Right forelimb (tissue), 1 donor: ENCODE measurements at regions not wholly inside any gene's neighbourhood (a gene's known extent, or its start where the extent isn't known, plus 50 kb on each side); places are given as distances from the start of the nearest gene placed in this dataset.
"Not testable (repeated sequence)": the region's sequence is repeated elsewhere in the genome, so short reads cannot be mapped to it uniquely, and the experiment has no call there.

Experiments
- DNase-seq: peaks from one replicate; pipeline ENCODE4 v3.0.0-alpha.2; 2018

GRCh38 chr3:28575746-28576613 is 227.4 kb upstream of the AZI2 start:
- DNase-seq: peak; percentile 71

- no peak for DNase-seq
These were observed 228.1 kb upstream of the AZI2 start for GRCh38 chr3:28576614-28577200.

GRCh38 chr3:28577941-28578500 is 229.4 kb upstream of the AZI2 start:
- no peak for DNase-seq

GRCh38 chr3:28586325-28586724 is 237.7 kb upstream of the AZI2 start:
- DNase-seq: no peak

- DNase-seq: no peak
These were observed 239.1 kb upstream of the AZI2 start for GRCh38 chr3:28587723-28588122.

DNA sequence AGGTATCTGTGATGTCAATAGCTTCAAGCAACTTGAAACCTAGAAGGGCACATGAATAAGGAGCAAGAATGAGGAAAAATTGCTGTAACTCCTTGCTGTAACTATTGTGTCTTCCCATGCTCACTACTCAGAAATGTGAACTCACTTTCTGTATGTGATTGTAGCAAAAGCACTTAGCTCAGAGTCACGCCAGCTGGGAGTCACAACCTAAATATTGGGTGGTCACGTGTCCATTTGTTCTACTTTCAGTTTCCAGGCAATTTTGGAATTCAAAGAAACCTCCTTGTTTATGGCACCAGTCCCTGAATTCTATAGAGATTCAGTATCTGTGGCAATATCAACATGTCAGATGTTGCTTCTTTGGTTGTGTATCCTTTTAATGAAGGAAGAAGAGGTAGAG is 241.6 kb upstream of the AZI2 start:
- DNase-seq: no peak

DNA sequence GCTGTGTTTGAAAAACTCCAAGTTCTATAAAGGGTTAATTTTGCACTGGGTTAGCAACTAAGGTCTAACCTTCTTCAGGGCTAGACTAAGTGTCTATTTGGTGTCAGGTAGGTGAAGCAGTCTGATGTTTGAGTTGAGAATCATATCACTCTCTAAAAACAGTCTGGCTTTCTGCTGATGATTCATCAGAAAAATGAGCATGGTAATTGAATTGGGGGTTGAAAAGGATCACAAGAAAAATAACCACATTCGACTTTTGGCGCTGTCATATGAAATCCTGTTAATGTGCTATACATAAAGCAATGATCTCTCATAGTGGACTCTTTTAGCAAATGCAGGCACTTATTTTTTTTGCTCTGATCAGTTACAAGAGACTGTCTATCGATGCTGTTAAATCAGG is 242.2 kb upstream of the AZI2 start:
- DNase-seq: no peak

GRCh38 chr3:28595372-28595771 is 246.7 kb upstream of the AZI2 start:
- no peak for DNase-seq

DNA sequence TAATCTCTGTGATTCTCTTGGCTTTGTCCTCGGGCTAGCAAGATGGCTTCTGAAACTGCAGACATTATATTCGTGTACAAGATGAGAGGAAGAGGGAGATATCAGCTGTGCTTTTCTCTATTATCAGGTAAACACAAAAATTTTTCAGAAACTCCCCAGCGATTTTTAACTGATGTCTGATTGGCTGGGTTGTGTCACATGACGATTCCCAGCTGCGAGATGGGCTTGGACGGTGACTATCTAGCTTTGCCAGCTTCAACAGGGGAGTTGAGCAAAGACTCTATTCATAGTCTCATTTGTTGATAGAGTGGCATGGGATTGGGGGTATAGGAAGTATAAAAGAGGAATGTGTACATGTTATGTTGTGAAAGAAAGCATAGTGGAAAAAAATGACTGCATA is 248.8 kb upstream of the AZI2 start:
- no peak for DNase-seq

GRCh38 chr3:28598165-28598564 is 249.5 kb upstream of the AZI2 start:
- no peak for DNase-seq

- DNase-seq: no peak
These were observed 252.7 kb upstream of the AZI2 start for GRCh38 chr3:28601291-28601690.

GRCh38 chr3:28606283-28606682 is 257.7 kb upstream of the AZI2 start:
- DNase-seq: no peak

GRCh38 chr3:28612232-28612631 is 263.6 kb upstream of the AZI2 start:
- no peak for DNase-seq

GRCh38 chr3:28613511-28614106 is 265.0 kb upstream of the AZI2 start:
- DNase-seq: no peak

DNA sequence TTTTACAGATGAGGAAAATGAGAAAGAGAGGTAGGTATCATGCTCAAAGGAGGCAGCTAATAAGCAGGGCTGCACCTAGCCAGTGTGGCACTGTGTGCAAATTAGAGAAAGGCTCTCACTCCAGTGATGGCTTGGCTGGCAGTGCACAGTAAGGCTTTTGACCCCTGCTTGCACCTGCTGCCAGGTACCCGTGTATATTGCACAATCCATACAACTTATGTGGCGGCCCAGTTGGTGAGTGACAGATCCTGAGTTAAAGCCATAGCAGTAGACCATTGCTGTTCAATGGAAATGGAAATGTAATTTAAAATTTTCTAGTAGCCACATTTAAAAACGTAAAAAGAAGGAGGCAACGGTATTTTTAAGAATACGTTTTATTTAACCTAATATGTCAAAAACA is 266.4 kb upstream of the AZI2 start:
- no peak for DNase-seq

- DNase-seq: no peak
These were observed 267.3 kb upstream of the AZI2 start for GRCh38 chr3:28615971-28616370.

DNA sequence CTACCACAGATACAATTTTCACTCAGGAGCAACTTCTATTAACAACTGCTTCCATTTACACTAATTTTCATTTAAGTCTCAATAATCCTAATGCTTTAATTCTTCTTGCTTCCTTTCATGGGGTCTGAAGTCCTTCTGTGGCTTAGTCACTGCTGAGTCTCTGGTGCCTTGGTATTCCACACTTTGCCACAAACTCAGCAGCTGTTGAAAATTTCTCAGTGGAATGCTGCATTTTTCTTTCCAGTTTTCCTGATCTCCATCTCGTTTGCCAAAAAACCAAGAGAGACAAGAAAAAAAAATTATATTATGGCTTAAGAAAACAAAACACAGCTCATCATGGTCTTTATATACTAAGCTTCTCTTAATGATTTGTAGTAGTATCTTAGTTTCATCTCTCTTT is 269.2 kb upstream of the AZI2 start:
- no peak for DNase-seq

GRCh38 chr3:28623106-28623505 is 274.5 kb upstream of the AZI2 start:
- no peak for DNase-seq

GRCh38 chr3:28624084-28624483 is 275.5 kb upstream of the AZI2 start:
- no peak for DNase-seq

DNA sequence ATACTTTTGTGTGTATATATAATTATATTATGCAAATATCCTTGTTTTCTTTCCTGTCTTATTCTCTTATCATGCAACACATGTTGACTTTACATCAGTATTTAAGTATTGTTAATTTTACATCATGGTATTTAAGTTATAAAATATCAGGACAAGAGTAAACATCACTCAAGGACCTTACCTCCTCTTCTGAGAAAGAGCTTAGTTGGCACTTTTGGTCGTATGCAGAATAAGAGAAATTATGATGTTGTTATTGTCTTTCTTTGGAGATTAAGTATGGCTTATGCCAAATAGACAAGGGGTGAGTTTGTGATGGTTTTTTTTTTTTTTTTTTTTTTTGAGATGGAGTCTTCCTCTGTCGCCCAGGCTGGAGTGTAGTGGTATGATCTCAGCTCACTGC is 279.2 kb upstream of the AZI2 start:
- not testable (repeated sequence) for DNase-seq

GRCh38 chr3:28634019-28634418 is 285.4 kb upstream of the AZI2 start:
- no peak for DNase-seq

GRCh38 chr3:28637742-28638141 is 289.1 kb upstream of the AZI2 start:
- DNase-seq: no peak

DNA sequence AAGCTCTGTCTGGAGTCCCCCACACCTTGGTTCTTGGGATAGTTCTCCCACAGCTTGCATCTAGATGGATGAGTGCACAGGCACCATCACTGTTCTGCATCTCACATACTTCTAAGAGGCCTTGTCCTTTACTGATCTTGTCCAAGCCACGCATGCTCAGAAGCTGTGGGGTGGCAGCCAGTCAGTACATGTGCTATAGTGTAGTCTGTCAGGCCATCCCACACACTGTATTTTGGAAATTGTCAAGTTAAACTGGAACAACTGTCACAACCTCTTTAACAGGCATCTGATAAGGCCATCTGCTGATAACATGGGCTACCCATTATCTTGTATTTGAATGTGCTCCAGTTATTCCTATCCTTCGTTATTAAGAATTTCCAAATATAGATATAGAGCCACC is 296.5 kb upstream of the AZI2 start:
- no peak for DNase-seq

DNA sequence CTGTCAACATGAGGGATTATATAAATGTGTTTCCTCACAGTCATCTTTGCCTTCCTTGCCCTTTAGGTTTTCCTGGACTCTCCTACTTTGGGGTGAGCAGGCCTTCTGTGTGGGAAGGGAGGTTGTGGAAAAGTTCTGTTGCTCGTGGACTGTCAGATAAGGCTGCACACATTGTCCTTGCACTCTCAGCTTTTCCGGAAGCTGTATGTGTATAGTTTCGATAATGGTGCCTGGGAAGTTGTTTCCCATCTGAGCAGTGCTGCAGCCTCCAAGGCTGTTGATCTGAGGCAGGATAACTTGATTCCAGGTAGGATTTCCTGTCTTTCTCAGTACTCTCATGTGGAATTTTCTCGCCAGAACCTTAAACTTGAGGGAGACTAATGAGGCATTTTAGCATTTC is 297.8 kb upstream of the AZI2 start:
- no peak for DNase-seq
